Smooth muscle cell (in vitro differentiated cells): ENCODE measurements at regions not wholly inside any gene's neighbourhood (a gene's known extent, or its start where the extent isn't known, plus 50 kb on each side); places are given as distances from the start of the nearest gene placed in this dataset.

Source experiments
- DNase-seq: peaks from one replicate; lab custom pipeline; 2025; ENCODE audit not compliant: unreplicated experiment; lab: John Stamatoyannopoulos, UW
- H2AFZ ChIP-seq: fragments of 200-600 bp; sonication (generic); 2 replicates; pipeline ENCODE4 v1.6.0; 2016; ENCODE audit warnings: antibody characterized with exemption, low read depth, mild to moderate bottlenecking
- H3F3A ChIP-seq: fragments of 200-600 bp; sonication (generic); 2 replicates; pipeline ENCODE4 v1.6.0; 2017; ENCODE audit warnings: antibody characterized with exemption, low read depth
- H3K27ac ChIP-seq: fragments of 200-600 bp; sonication (generic); 2 replicates; pipeline ENCODE4 v1.5.1; 2016; ENCODE audit warnings: low read depth, mild to moderate bottlenecking
- H3K27me3 ChIP-seq: fragments of 200-600 bp; sonication (generic); 2 replicates; pipeline ENCODE4 v1.6.1; 2016; ENCODE audit warnings: low read depth, mild to moderate bottlenecking
- H3K36me3 ChIP-seq: fragments of 200-600 bp; sonication (generic); 2 replicates; pipeline ENCODE4 v1.5.1; 2016; ENCODE audit warnings: low read depth
- H3K4me1 ChIP-seq: fragments of 200-600 bp; sonication (generic); 2 replicates; pipeline ENCODE4 v1.5.1; 2016; ENCODE audit warnings: low read depth
- H3K4me2 ChIP-seq: fragments of 200-600 bp; sonication (generic); 2 replicates; pipeline ENCODE4 v1.6.0; 2016; ENCODE audit warnings: mild to moderate bottlenecking
- H3K4me3 ChIP-seq: fragments of 200-600 bp; sonication (generic); 2 replicates; pipeline ENCODE4 v1.5.1; 2016; ENCODE audit warnings: mild to moderate bottlenecking
- H3K79me2 ChIP-seq: fragments of 200-600 bp; sonication (generic); 2 replicates; pipeline ENCODE4 v1.6.0; 2016; ENCODE audit warnings: low read depth, mild to moderate bottlenecking
- H3K9ac ChIP-seq: fragments of 200-600 bp; sonication (generic); 2 replicates; pipeline ENCODE4 v1.6.0; 2016; ENCODE audit warnings: low read depth
- H3K9me3 ChIP-seq: fragments of 200-600 bp; sonication (generic); replicated peaks from 2 replicates; pipeline ENCODE4 v1.5.1; 2016; ENCODE audit warnings: low read depth
- H4K20me1 ChIP-seq: fragments of 200-600 bp; sonication (generic); 2 replicates; pipeline ENCODE4 v1.6.0; 2016; ENCODE audit warnings: low read depth
- WGBS: methylation state at CpG from one replicate; pipeline ENCODE4 v1.1.7; 2016; ENCODE audit warnings: low lambda C conversion rate; 5-methylcytosine and 5-hydroxymethylcytosine counted together
- TF ChIP-seq, protein P1 (sequence below): fragments of 200-600 bp; sonication (generic); IDR thresholded peaks from 2 replicates; pipeline ENCODE4 v1.5.1; 2017; ENCODE audit warnings: borderline replicate concordance, mild to moderate bottlenecking, antibody characterized with exemption; ENCODE audit not compliant: insufficient read depth, poor library complexity, severe bottlenecking

DNA sequence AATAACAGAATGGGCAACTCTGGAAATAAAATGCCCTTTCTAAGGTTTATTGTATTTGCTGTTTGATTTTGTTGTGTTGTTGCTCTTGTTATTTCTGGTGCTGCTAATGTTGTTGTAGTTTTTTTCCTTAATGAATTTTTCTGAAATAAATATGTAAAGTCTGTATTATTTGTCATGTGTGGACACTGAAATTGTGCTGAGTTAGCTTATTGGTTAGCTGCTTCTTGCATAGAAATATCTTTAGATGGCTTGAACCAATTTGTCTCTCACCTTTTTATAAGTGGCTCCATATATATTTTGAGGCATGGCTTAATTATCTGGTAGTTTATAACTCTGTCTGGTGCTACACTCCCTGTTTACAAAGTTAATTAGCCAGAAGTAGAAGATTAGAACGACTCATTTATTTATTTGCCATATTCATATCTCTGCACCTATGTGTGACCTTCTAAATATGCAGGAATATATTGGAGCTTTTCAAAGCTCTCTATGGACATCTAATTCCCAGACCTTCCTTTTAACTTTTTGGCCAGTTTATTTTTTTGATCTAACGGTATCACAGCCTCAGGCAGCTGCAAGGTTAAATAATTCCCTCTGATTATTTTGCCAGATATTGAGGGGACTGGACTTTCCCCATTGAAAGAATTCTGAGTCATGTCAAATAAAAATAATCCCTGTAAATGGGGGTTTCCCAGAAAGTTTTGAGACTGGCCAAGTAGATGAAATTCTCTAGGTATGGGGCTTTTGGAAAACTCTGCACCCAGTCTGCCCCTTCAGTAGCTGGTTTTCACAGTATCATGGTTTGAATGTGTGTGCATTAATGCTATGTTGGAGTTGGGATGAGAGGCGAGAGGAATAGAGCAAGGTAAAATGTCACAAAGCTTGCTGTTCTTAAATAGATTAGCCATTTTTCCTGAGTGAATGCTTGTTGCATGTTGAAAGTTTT lies 1331.7 kb upstream of the MIR17HG start:
- Histone ChIP-seq H3K9me3 (no peaks in the 10 kb centered on the region), H3F3A (no peaks in the 10 kb centered on the region), H3K27ac (no peak overlapping the region), H3K4me2 (no peak overlapping the region), H3K79me2 (no peaks in the 10 kb centered on the region), H4K20me1 (no peaks in the 10 kb centered on the region), H3K4me3 (no peak overlapping the region), H3K4me1 (no peaks in the 10 kb centered on the region), H3K9ac (no peak overlapping the region), H2AFZ (no peak overlapping the region), H3K27me3 (no peaks in the 10 kb centered on the region), H3K36me3 (no peaks in the 10 kb centered on the region)
- no peak for DNase-seq
- WGBS = 59% methylated on average over 3 of the region's 3 CpGs
- TF ChIP-seq, protein P1, sequence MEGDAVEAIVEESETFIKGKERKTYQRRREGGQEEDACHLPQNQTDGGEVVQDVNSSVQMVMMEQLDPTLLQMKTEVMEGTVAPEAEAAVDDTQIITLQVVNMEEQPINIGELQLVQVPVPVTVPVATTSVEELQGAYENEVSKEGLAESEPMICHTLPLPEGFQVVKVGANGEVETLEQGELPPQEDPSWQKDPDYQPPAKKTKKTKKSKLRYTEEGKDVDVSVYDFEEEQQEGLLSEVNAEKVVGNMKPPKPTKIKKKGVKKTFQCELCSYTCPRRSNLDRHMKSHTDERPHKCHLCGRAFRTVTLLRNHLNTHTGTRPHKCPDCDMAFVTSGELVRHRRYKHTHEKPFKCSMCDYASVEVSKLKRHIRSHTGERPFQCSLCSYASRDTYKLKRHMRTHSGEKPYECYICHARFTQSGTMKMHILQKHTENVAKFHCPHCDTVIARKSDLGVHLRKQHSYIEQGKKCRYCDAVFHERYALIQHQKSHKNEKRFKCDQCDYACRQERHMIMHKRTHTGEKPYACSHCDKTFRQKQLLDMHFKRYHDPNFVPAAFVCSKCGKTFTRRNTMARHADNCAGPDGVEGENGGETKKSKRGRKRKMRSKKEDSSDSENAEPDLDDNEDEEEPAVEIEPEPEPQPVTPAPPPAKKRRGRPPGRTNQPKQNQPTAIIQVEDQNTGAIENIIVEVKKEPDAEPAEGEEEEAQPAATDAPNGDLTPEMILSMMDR = no peak

DNA sequence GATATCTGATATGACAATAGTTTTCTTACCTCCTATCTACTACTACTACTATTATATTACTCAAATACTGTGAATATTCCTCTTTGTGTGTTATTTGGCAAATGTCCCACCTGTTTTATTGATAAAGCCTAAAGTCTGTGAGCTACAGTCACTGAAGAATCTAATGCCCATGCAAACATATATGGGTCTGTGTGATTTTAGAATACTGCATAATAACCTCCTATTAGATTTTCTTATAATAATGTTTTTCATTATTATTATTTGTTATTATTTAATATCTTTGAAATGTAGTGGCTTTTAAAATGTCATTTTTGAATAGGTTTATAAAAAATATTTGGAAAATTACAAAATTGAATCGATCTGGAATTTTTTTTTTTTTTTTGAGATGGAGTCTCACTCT lies 1330.8 kb upstream of the MIR17HG start:
- 94% methylated on average over 1 of the region's 1 CpG for WGBS

DNA sequence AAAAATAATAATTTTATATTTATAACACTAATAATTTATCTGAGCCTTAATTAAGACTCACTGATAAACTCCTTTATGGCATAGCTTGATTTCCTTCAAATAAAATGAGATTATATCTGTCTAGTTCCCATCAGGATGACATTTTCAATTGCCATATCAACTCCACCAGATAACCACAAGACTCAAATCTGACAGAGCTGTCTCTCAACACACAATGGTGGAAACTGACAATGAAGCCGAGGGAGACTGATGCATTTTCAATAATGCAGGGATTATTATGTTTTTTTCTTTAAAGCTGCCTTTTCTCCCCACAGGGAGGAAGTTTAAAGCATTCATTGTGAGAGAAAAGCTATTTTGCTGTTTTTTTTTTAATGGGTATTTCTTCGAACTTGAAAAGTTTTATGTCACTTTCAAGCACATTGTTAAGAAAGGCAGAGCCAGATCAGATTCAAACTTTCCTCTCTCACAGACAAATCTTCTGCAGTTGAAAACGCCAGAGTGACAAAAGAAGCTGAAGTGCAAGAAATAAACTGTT lies 1326.9 kb upstream of the MIR17HG start:
- no peak overlapping the region for H2AFZ ChIP-seq
- no peaks in the 10 kb centered on the region for H3K9me3 ChIP-seq
- H3F3A ChIP-seq = no peaks in the 10 kb centered on the region
- TF ChIP-seq, protein P1 = no peak
- H4K20me1 ChIP-seq = no peaks in the 10 kb centered on the region
- H3K36me3 ChIP-seq = no peaks in the 10 kb centered on the region
- no peaks in the 10 kb centered on the region for H3K27me3 ChIP-seq
- no peak overlapping the region for H3K27ac ChIP-seq
- H3K4me3 ChIP-seq = no peak overlapping the region
- H3K4me2 ChIP-seq = no peak overlapping the region
- H3K9ac ChIP-seq = no peak overlapping the region
- H3K4me1 ChIP-seq = no peaks in the 10 kb centered on the region
- no peaks in the 10 kb centered on the region for H3K79me2 ChIP-seq
- 87% methylated on average over 3 of the region's 3 CpGs for WGBS
- no peak for DNase-seq

More for the DNA sequence above, 1330.8 kb upstream of the MIR17HG start:
- Histone ChIP-seq H3K9ac (no peak overlapping the region), H3F3A (no peaks in the 10 kb centered on the region), H3K4me2 (no peak overlapping the region), H3K9me3 (no peaks in the 10 kb centered on the region), H3K27me3 (no peaks in the 10 kb centered on the region), H2AFZ (no peak overlapping the region), H3K27ac (no peak overlapping the region), H3K36me3 (no peaks in the 10 kb centered on the region), H3K4me3 (no peak overlapping the region), H3K79me2 (no peaks in the 10 kb centered on the region), H4K20me1 (no peaks in the 10 kb centered on the region), H3K4me1 (no peaks in the 10 kb centered on the region)
- TF ChIP-seq, protein P1 = no peak
- no peak for DNase-seq
